Activated CD8-positive, alpha-beta memory T cell treated with anti-CD3 and anti-CD28 coated beads for 1 hour (primary cell): ENCODE measurements at regions not wholly inside any gene's neighbourhood (a gene's known extent, or its start where the extent isn't known, plus 50 kb on each side); places are given as distances from the start of the nearest gene placed in this dataset.
"Not testable (repeated sequence)": the region's sequence is repeated elsewhere in the genome, so short reads cannot be mapped to it uniquely, and the experiment has no call there.

Source experiments
- DNase-seq, 2 donors: peaks; one replicate each; pipeline ENCODE4 v3.0.0-alpha.2; 2020; ENCODE audit warnings: low read depth in 1 of 2; ENCODE audit errors: extremely low read depth in 1 of 2

DNA sequence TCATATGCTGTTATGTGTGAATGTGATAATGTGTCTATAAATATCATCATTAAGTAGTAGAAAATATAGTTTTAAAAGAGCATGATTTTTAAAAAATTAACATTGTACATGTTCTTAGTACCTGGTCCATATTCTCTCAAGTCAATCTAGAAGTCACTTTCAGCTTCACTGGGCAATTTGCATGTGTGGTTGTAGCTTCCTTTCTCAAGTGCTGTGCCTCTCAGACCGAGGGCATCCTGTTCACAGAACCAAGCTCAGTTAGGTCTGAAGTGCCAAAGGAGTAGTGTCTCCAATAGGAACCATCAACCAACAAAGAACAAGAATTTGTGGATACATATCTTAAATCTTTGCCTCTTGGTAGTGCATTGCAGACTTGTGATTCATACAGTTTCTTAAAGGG lies 541.8 kb upstream of the SLC10A2 start:
- no peak for DNase-seq

DNA sequence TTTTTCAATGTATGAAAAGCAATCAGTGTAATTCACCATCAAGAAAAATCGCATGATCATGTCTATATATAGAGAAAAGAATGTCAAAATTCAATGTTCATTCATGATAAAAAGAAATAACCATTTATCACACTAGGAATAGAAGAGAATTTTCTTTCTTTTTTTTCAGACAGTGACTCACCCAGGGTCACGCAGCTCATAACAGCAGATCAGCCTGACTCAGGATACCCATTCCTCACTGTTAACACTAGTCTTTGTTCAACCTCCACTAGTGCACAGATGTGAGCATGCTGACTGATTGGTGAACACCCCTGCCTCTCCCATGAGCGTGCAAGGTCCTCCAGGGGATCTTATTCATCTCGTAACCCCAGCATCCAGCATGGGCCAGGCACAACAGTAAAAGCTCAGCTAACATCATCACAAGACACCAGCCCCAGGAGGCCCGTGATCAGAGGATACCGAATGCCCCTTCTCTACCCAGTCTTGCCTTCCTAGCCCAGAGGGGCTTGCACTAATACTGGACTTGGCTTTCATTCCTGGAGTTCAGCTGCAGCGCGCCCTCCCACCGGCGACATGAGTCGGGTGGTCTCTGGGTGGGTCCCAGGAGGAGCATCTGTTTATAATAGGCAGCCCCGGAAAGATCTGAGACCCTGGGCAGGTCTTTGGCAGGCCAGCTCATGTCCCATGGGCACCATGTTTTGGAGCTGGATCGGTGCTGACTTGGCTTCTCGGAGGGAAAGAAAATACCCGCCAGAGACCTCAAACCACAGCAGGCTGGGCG lies 539.5 kb upstream of the SLC10A2 start:
- DNase-seq: no peak

DNA sequence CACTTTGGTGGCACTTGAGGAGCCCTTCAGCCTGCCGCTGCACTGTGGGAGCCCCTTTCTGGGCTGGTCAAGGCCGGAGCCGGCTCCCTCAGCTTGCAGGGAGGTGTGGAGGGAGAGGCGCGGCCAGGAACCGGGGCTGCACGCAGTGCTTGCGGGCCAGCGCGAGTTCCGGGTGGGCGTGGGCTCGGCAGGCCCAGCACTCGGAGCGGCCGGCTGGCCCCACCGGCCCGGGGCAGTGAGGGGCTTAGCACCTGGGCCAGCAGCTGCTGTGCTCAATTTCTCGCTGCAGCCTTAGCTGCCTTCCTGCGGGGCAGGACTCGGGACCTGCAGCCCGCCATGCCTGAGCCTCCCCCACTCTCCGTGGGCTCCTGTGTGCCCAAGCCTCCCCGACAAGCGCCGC lies 533.7 kb upstream of the SLC10A2 start:
- not testable (repeated sequence) for DNase-seq

DNA sequence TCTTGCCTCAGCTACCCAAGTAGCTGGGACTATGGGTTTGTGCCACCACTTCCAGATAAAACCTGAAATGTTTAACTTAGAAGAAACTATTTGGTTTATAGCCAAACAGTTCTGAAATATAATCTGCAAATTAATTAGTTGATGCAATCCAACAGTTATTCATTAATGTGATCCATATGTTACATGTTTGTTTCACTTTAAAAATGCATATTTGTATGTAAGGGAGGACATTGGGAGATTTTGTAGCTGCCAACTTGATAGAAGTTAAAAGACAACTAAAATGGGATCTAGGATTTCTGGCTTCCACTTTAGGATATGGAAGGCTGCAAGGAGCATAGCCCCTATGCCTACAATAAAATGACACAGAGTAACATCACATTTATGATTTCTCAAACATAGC lies 532.5 kb upstream of the SLC10A2 start:
- DNase-seq: no peak

DNA sequence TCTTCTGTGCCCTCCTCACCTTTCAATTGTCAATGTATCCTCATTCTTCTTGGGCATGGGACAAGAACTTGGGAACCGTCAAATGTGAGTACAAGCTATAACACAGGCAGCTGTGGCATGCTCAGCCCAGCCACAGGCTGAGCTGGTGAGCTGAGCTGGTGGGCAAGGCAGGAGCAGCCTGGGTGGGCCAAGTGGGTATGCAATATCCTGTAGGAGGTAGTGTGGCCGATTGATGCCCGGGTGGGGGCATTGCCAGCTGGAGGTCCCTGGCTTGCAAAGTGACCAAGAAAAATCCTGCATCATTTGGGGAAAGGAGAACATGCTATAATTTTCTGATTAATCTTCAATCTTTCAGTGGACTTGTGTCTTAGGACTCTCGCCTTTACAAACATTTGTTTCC lies 507.2 kb upstream of the SLC10A2 start:
- no peak for DNase-seq

DNA sequence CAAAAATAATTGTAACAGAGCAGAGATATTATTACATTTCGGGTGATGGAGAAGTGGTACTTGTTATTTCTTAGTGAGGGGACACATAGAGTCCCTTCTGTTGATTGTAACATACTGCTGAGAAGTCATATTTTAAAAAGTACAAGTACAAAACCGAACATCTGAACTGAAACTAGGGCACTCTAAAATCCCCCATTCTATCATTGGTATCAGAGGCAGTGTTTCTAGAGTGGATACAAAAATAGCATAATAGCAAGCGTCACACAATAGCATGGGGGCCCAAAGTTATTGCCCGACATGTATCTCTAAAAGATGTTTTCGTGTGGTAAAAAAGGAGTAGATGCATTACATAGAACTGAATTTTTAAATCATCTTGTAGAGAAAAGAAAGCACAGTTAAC lies 502.1 kb upstream of the SLC10A2 start:
- DNase-seq: no peak

DNA sequence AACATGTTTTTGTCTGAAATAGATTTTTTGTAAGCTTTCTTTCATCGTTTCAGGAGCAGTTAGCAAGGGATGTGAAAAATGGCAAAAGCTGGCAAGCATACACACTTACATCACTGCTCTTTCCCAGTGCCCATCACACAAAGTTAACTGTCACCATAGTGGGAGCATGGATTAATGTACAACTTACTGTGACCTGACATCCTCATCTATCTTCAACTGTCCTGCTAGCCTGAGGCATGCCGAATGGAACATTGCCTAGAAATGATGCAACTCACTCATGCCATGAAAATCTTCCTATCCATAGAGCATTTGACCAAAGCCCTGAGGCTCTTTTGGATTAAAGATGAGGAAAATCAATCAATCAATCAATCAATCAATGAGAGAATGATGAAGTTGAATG lies 491.7 kb upstream of the SLC10A2 start:
- no peak for DNase-seq

DNA sequence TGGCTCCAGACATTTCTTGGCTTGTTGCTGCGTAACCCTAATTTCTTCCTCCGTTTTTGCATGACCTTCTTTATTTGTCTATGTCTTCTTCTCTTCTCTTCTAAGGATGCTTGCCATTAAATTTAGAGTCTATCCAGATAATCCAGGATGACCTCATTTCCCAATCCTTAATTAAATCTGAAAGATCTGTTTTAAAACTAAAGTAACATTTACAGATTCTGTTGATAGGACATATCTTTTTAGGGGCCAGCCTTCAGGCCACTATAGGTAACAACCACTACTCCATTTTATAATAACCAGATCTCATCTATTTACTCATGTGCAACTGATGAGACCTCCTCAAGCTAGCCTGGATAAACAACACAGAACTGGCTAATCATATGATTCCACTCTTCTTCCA lies 490.5 kb upstream of the SLC10A2 start:
- no peak for DNase-seq

DNA sequence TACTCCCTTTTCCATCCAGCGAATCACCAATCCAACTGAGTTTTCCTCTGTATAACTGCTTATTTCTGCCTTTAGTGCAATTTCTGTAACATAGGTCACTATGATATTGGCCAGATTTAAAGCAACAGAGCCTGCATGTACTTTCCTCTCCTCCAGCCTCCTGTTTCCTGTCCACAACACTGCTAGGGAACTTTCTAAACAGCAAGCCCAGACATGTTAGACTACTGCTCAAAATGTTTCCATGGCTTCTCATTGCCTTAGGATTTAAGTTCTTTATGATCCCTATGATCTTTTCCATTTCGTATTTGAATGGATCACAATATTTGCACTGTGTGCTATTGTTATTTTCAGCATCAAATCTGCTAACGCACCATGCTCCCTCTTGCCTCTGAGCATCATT lies 481.7 kb upstream of the SLC10A2 start:
- DNase-seq: no peak

DNA sequence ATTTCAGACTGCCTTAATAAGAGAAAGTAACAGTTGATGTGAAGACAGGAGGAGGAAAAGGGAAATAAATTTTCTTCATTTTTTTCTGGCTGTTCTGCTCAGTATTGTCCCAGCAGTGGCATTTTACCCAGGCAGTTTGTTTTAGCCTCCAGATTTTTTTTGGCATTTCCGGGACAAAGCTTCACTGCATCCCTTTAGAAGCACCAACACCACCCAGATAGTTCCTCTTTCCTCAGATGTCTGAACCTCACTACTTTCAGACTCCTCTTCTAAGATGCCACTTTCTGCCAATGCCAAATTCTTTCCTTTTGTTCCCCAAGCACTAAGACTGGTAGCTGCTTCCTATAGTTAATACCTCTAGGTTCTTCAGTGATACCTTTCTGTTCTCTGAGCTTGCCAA lies 480.1 kb upstream of the SLC10A2 start:
- DNase-seq: no peak

DNA sequence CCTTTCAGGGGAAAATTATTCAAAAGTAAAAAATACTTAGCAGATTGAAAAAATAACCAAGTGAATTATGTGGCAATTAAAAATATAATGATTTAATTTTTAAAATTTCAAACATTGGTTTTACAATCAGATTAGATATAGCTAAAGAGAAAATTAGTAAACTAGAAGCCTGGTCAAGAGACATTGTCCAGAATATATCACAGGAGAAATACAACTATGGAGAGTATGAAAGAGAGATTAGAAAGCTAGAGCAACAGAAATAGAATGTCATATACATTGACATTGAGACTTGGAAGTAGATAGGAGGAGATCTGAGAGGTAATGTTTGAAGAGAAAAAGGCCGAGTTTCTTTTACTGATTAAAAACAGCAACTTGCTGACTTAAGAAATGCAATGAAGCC lies 476.4 kb upstream of the SLC10A2 start:
- DNase-seq: no peak

DNA sequence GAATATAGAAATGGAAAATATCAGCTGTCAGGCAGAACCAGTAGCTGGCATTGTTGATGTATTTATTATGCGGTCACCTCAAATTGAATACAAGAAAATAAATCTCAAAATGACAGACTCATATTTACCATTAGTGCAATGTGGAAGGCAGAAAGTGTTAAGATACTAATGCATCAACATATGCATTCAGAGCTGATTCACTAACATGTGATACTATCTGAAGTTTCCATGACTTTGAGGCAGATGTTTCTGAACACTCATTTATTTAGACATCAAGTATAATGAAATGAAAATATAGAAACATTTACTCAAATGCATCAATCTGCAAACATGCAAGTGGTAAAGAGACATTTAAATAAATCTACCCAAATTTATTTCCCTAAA lies 474.2 kb upstream of the SLC10A2 start:
- no peak for DNase-seq

DNA sequence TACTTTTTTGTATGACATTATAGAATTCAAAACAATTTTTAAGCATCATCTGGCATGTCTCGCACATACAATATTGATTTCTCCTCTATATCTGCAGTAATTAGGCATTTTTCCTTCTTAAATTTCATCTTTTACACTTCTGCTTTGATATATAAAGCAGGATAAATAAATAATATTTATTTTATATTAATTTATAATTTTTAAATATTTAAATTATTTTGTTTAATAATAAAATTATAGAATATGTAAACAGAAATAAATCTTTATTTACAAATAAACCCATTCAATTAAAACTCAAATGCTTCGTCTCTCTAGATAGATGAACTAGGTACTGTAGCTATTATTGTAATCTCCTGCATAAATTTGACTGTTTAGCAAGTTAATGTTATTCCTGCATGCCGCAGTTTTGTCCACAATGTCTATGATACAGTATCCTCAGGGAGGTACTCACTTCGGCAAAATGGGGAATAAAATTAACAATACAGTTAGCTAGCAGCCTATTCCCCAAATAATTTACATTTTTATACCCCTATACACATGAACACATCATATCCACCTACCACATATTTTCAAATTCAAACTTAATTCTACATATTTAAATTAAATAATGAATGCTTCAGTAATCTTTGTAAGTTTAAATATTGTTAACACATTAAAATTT lies 473.6 kb upstream of the SLC10A2 start:
- no peak for DNase-seq

DNA sequence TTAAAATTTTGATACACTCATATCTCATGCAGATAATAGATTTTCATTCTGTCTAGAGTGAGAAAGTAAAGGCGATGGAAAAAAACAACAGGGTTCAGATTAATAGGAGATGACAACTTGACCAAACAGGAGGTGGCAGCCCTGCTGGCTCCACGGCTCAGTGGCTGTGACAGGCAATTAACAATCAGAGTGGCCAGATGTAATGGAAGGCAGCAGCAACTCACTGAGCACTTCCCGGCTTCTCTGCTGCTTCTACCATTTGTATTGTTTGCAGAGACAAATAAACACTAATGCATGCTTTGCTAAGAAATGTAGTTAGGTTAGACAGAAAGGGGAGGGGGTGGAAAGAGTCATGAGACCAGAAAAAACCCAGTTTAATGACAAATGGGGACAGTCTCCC lies 473.0 kb upstream of the SLC10A2 start:
- DNase-seq: no peak

DNA sequence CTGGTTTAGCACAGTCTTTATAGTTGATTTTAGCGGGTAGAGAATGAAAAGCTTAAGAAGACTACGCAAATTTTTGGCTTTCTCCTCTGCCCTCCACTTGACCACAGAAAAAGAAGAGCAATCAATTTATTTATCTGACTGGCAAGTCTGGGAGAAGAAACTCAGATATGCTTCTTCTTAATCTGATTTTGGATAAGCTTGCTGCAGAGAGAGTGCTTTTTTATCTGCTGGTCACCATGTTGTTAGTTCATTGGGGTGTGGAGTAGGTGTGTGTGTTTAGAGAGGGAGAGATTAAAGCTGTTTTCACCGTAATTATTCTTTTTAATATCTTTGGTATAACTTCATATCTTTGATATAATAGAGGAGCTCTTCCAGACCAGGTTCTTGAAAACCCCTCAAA lies 471.4 kb upstream of the SLC10A2 start:
- no peak for DNase-seq

DNA sequence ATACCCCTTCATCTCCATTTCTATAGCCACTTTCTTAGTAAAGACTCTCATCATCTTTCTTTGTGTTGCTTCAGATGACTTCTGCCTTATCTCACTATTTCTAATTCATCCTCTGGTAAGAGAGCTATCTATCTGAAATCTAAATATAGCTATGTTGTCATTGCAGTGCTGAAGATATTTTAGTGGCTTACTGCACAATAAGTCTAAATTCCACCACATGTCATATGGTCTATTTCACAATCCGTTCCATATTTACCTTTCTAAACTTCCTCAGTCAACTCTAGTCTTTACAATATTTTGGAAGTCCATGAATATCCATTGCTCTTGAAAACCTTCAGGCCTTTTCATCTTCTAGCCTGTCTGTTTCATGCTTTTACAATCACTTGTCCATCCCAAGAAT lies 465.1 kb upstream of the SLC10A2 start:
- no peak for DNase-seq

DNA sequence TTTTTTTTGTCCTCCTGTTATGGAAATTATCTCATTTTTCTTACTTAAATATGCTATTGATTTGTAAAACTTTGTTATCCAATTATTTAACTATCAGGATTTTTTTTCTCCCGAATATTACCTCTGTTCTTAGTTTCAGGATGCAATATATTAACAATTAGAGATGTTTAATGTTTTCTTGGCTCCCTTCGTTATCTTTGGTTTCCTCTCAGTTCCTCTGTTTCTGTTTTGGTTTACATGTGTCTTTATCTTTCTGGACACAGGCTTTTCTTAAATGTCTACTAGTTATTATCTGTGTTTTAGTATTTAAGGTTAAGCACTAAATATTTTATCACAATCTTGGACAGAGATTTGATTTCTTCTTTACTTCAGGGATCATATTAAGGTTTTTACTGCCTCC lies 462.2 kb upstream of the SLC10A2 start:
- DNase-seq: no peak

DNA sequence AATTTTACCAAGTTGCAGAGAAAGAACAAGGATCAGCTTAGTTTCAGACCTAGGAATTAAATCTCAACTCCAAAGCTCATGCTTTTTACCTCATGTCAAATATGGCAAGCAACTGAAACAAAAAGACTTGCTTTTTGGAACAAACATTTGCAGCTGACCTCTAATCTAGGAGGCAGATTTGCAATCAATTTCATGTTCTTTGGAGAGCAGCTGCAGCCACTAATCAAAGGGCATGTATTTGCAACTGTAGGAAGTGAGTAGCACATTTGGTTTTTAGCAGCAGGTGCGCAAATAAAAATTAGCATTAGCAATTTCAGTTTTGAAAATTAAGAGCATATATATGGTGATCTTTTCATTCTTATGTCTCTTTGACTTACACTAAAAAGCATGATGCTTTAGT lies 459.3 kb upstream of the SLC10A2 start:
- no peak for DNase-seq

DNA sequence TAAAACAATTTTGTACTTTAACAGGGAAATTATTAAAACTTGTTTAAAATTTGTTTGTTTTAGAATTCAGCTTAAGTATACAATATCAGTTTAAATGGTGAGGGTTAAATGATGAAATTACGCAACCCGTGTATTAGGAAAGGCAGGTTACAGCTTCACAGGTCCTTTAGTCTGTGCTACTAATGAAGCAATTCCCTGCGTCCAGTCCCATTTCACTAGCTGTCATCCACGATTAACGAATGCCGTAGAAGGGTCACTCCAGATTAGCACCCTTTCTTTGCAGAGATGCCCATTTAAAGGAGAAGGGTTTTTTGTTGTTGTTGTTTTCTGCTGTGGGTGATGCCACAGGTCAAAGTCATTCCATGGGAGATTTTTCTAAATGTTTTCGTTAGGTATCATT lies 457.6 kb upstream of the SLC10A2 start:
- DNase-seq: no peak

DNA sequence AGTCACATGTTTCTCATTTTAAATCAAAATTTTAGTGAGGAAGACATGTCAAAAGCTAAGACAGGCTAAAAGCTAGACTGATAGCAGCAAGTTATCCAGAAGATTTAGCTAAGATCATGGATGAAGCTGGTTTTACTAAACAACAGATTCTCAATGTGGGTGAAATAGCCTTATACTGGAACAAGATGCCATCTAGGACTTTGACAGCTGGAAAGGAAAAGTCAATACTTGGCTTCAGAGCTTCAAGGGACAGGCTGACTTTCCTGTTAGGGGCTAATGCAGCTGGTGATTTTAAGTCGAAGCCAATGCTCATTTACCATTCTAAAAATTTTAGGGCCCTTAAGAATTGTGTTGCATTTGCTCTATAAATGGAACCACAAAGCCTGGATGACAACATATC lies 455.3 kb upstream of the SLC10A2 start:
- no peak for DNase-seq

DNA sequence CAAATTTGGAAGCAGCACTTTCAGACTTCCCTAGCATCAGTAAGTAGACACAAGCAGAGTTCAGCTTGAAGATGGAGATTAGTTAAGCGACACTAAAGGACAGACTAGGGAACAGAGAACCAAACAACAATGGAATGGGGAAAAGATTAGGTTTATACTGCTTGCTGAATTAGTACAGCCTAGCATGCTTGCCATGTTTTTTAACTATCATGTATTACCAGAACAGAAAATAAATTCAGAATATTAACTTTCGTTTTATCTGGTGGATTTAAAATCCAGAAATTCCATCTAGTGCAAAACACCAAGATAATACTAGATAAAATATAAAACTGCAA lies 451.5 kb upstream of the SLC10A2 start:
- no peak for DNase-seq

DNA sequence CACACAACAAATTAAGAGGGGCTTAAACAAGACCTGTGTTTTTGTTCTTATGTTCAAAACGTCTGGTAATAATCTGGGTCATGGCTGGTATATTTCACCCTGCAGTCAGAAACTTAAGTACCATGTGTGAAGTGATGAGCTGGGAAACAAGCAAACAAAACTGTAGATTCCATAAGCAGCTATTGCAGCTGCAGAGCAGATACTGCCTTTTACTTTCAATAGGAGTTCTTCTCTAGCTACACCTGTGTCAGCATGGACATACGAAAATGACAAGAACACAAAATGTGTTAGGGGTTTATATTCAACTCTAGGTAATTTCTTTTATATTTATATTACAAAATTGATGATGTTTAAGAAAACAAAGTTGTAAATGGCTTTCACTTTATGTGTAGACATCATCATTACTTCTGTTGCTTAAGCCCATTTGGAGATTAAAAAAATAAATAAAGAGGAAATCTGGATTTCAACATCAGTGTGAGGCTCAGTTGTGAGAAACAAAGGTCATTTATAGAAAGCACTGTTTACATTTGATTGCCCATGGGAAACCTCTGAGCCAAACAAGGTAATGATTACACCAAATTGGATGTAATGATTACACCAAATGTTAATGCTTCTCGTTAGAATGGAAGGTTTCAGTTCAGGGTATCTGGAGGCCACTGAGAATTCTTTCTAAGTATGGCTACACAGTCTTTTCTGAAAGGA lies 451.0 kb upstream of the SLC10A2 start:
- DNase-seq: no peak
